MM.1S (cell line): ENCODE measurements at regions not wholly inside any gene's neighbourhood (a gene's known extent, or its start where the extent isn't known, plus 50 kb on each side); places are given as distances from the start of the nearest gene placed in this dataset.

Experiments used
- DNase-seq: peaks from one replicate; pipeline ENCODE4 v3.0.0-alpha.2; 2015
- H2AFZ ChIP-seq: fragments of 300-600 bp; sonication (generic); 2 replicates; pipeline ENCODE4 v1.6.0; 2016; ENCODE audit warnings: antibody characterized with exemption, low read length
- H3F3A ChIP-seq: fragments of 300-600 bp; sonication (generic); 2 replicates; pipeline ENCODE4 v1.6.1; 2016; ENCODE audit warnings: mild to moderate bottlenecking, antibody characterized with exemption, low read length, moderate library complexity, mixed read lengths; ENCODE audit not compliant: insufficient read depth
- H3K27ac ChIP-seq: fragments of 300-600 bp; sonication (generic); 2 replicates; pipeline ENCODE4 v1.5.1; 2016; ENCODE audit warnings: mild to moderate bottlenecking, low read length
- H3K27me3 ChIP-seq: fragments of 300-600 bp; sonication (generic); replicated peaks from 2 replicates; pipeline ENCODE4 v1.6.0; 2016; ENCODE audit warnings: low read length; ENCODE audit not compliant: insufficient read depth
- H3K36me3 ChIP-seq: fragments of 300-600 bp; sonication (generic); replicated peaks from 2 replicates; pipeline ENCODE4 v1.6.1; 2016; ENCODE audit warnings: mild to moderate bottlenecking, low read length, mixed read lengths; ENCODE audit not compliant: insufficient read depth
- H3K4me1 ChIP-seq: fragments of 300-600 bp; sonication (generic); 2 replicates; pipeline ENCODE4 v1.6.1; 2016; ENCODE audit warnings: low read length, mixed read lengths
- H3K4me2 ChIP-seq: fragments of 300-600 bp; sonication (generic); 2 replicates; pipeline ENCODE4 v1.6.0; 2016; ENCODE audit warnings: low read depth, low read length
- H3K4me3 ChIP-seq: fragments of 300-600 bp; sonication (generic); 2 replicates; pipeline ENCODE4 v1.5.1; 2016; ENCODE audit warnings: low read length, mixed read lengths
- H3K79me2 ChIP-seq: fragments of 300-600 bp; sonication (generic); 2 replicates; pipeline ENCODE4 v1.6.1; 2016; ENCODE audit warnings: mixed run types, low read length, mixed read lengths
- H3K9ac ChIP-seq: fragments of 300-600 bp; sonication (generic); 2 replicates; pipeline ENCODE4 v1.6.1; 2016; ENCODE audit warnings: low read length, mixed read lengths
- H3K9me2 ChIP-seq: fragments of 300-600 bp; sonication (generic); replicated peaks from 2 replicates; pipeline ENCODE4 v1.6.1; 2016; ENCODE audit warnings: mild to moderate bottlenecking, low read length, mixed read lengths; ENCODE audit not compliant: insufficient read depth
- H3K9me3 ChIP-seq: fragments of 300-600 bp; sonication (generic); replicated peaks from 2 replicates; pipeline ENCODE4 v1.6.1; 2016; ENCODE audit warnings: mild to moderate bottlenecking, low read length, mixed read lengths; ENCODE audit not compliant: insufficient read depth
- H4K20me1 ChIP-seq: fragments of 300-600 bp; sonication (generic); 2 replicates; pipeline ENCODE4 v1.6.1; 2016; ENCODE audit warnings: mild to moderate bottlenecking, low read length, moderate library complexity, mixed read lengths; ENCODE audit not compliant: insufficient read depth
- CTCF ChIP-seq: fragments of 300-600 bp; sonication (generic); IDR thresholded peaks from 2 replicates; pipeline ENCODE4 v1.5.1; 2016; ENCODE audit warnings: antibody characterized with exemption, low read length, mixed read lengths
- EZH2 ChIP-seq: fragments of 300-600 bp; sonication (generic); optimal IDR thresholded peaks from 2 replicates; pipeline ENCODE3; 2017; ENCODE audit warnings: low read depth, mild to moderate bottlenecking, antibody characterized with exemption, low read length, mixed read lengths
- EZH2phosphoT487 ChIP-seq: fragments of 300-600 bp; sonication (generic); IDR thresholded peaks from 2 replicates; pipeline ENCODE4 v1.6.1; 2018; ENCODE audit warnings: antibody characterized with exemption, low read length

GRCh38 chr2:6637330-6637729 is 228.4 kb downstream of the CMPK2 start:
- no peak for TF ChIP-seq EZH2phosphoT487
- TF ChIP-seq CTCF, result no peak
- no peak for TF ChIP-seq EZH2
- Histone ChIP-seq H3K4me1 (no peaks in the 10 kb centered on the region), H3K79me2 (no peaks in the 10 kb centered on the region), H3K9me2 (no peaks in the 10 kb centered on the region), H3K27ac (no peak overlapping the region), H3K4me3 (no peak overlapping the region), H3K9me3 (no peaks in the 10 kb centered on the region), H2AFZ (no peak overlapping the region), H3K36me3 (no peaks in the 10 kb centered on the region), H3K9ac (no peak overlapping the region), H3F3A (no peaks in the 10 kb centered on the region), H3K4me2 (no peak overlapping the region), H3K27me3 (no peaks in the 10 kb centered on the region), H4K20me1 (no peaks in the 10 kb centered on the region)
- no peak for DNase-seq

- H3K9ac ChIP-seq, result no peak overlapping the region
- H2AFZ ChIP-seq, result no peak overlapping the region
- H3K27me3 ChIP-seq, result no peaks in the 10 kb centered on the region
- no peaks in the 10 kb centered on the region for H3K79me2 ChIP-seq
- no peak overlapping the region for H3K27ac ChIP-seq
- DNase-seq, result no peak
- no peak overlapping the region for H3K4me2 ChIP-seq
- no peaks in the 10 kb centered on the region for H4K20me1 ChIP-seq
- H3F3A ChIP-seq, result no peaks in the 10 kb centered on the region
- no peaks in the 10 kb centered on the region for H3K9me3 ChIP-seq
- H3K36me3 ChIP-seq, result no peaks in the 10 kb centered on the region
- TF ChIP-seq EZH2, result no peak
- no peak for TF ChIP-seq EZH2phosphoT487
- no peak for TF ChIP-seq CTCF
- no peak overlapping the region for H3K4me3 ChIP-seq
- H3K4me1 ChIP-seq, result no peaks in the 10 kb centered on the region
- no peaks in the 10 kb centered on the region for H3K9me2 ChIP-seq
Measured at GRCh38 chr2:6639929-6640620, 225.6 kb downstream of the CMPK2 start.

GRCh38 chr2:6640621-6641015 is 225.1 kb downstream of the CMPK2 start:
- Histone ChIP-seq H3K79me2 (no peaks in the 10 kb centered on the region), H3K27ac (no peak overlapping the region), H3K9ac (no peak overlapping the region), H3K4me2 (no peak overlapping the region), H3K9me3 (no peaks in the 10 kb centered on the region), H3K9me2 (no peaks in the 10 kb centered on the region), H3K36me3 (no peaks in the 10 kb centered on the region), H3K4me1 (no peaks in the 10 kb centered on the region), H2AFZ (no peak overlapping the region), H4K20me1 (no peaks in the 10 kb centered on the region), H3K27me3 (no peaks in the 10 kb centered on the region), H3K4me3 (no peak overlapping the region), H3F3A (no peaks in the 10 kb centered on the region)
- TF ChIP-seq EZH2, result no peak
- no peak for TF ChIP-seq CTCF
- no peak for TF ChIP-seq EZH2phosphoT487
- DNase-seq, result no peak
